ENCODE measurements at regions not wholly inside any gene's neighbourhood (a gene's known extent, or its start where the extent isn't known, plus 50 kb on each side); places are given as distances from the start of the nearest gene placed in this dataset.

DNA sequence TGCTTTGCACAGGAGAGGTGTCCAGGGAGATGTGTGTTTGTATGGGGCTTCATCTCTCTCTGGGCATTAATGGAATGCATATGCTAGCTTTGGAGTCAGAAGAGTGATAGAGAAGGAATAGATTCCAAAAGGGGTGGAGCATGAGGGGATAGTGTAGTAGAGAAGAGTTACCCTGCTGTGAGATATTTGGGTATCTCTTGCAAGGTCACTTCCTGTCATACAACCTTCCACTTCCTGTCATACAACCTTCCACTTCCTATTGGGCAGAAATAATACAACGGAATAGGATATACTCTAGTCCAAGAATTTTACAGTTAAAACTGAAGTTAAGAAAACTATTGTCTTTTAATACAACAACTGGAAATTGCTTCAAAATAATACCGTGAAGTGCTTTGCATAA lies 351.8 kb upstream of the FMN2 start:
- no peak for DNase-seq

GRCh38 chr1:239742416-239743109 lies 349.1 kb upstream of the FMN2 start:
- no peak for DNase-seq

GRCh38 chr1:239744851-239745250 lies 346.8 kb upstream of the FMN2 start:
- DNase-seq = no peak

- no peak for DNase-seq
Observed at GRCh38 chr1:239755107-239755912, 336.4 kb upstream of the FMN2 start.

- DNase-seq = no peak
Observed at GRCh38 chr1:239757716-239758115, 334.0 kb upstream of the FMN2 start.

GRCh38 chr1:239758756-239759155 lies 332.9 kb upstream of the FMN2 start:
- DNase-seq = no peak

DNA sequence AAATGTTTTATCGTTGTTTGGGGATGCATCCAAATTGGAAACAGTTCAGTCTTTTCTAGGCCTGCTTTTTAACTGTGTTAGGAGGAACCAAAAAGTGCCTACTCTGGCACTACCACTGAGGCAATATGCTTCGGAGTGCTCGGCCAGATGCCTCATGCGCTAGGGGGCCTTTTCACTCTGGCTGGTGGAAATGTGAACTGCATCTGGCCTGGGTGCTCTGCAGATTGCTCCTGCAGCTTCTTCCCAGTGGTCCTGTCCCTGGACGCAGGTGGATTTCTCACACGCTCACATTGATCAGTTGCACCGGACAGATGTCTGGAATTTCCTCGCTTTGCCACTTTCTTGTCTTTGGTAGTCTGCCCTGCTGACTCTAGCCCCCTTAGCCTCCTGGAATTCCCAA lies 330.2 kb upstream of the FMN2 start:
- DNase-seq = no peak

DNA sequence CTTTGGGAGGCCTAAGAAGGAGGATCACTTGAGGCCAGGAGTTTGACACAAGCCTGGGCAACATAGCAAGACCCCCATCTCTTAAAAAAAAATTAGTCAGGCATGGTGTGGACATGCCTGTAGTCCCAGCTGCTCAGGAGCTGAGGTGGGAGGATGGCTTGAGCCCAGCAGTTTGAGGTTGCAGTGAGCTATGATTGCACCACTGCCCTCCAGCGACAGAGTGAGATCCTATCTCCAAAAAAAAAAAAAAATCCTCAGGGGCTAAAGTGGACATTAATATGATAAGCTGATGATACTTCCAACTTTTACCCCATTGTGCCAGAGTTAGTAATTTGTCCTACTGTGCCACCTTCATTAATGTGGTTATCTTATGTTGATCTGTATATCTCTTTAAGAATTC lies 327.8 kb upstream of the FMN2 start:
- no peak for DNase-seq

DNA sequence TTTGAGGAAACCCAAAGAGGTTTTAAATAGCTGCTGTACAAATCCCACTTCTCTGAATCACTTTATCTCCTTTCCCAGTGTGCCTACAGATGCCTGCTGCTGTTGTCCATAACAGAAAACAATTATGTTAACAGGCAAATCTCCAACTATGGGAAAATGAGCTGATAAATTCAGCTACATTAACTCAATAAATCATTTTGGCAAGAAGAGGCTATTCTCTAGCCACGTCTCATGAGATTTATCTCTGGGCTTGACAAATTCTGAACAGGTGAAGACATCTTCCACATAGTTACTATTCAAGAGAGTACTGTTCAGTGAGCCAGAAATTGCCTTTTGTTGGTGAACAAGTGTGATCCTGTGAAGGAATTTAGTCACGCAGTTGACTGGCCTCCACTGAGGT lies 327.1 kb upstream of the FMN2 start:
- no peak for DNase-seq

DNA sequence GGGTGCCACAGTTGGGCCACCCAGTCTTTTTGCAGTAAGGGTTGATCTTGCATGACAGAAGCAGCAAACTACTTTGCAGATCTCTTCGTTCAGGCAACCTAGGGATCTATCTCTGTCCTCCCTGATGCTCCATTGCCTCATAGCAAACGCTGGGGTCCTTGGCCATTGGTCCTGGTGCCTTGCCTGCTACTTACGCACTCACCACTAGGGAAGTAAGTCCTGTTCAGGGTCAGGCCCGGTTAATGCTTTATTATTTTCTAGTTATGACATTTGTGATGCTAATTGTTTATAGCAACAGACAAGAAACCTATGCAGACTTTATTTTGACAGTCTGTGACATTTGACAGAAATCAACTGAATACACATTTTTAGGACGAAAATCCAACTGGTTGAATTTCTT lies 326.5 kb upstream of the FMN2 start:
- DNase-seq = no peak

- no peak for DNase-seq
Observed at GRCh38 chr1:239771550-239771949, 320.1 kb upstream of the FMN2 start.

DNA sequence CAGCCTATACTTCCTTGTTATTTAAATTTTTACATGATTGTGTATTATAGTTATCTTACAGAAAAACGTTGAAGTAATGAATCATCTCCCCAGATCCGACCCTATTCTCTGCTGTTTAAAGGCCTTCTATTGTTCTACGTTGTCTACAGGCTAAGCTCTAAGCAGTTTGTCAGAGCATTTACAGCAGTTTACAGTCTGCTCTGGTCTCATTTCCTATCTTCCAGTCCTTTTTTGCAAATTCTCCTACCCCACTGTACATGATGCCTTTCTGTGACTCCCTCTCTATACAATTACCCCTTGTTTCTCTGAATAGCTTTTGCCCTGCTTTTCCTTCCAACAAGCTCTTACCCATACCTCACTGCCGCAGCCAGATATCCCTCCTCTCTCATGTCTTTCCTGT lies 319.2 kb upstream of the FMN2 start:
- no peak for DNase-seq

DNA sequence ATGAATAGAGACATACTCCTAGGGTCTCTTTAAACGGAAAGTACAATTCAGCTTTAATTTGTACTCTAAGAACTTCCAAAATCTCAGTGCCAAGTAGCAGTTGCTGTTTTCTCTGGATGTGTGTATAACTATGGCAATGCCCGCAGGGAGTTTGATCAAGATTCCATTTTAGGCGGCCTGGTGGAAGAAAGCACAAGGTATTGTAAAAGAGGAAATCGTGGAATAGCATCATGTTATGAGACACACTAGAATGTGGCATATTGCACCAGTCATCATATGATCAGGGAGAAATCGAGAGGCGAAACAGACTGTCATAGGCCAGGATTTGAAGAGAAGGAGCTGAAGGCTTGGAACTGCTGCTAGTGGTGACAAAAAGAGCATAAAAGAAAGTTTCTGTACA lies 316.2 kb upstream of the FMN2 start:
- DNase-seq = no peak

- no peak for DNase-seq
Observed at GRCh38 chr1:239778208-239778813, 313.4 kb upstream of the FMN2 start.

- DNase-seq = no peak
Observed at GRCh38 chr1:239779962-239780361, 311.7 kb upstream of the FMN2 start.

GRCh38 chr1:239784896-239785295 lies 306.8 kb upstream of the FMN2 start:
- DNase-seq = no peak

DNA sequence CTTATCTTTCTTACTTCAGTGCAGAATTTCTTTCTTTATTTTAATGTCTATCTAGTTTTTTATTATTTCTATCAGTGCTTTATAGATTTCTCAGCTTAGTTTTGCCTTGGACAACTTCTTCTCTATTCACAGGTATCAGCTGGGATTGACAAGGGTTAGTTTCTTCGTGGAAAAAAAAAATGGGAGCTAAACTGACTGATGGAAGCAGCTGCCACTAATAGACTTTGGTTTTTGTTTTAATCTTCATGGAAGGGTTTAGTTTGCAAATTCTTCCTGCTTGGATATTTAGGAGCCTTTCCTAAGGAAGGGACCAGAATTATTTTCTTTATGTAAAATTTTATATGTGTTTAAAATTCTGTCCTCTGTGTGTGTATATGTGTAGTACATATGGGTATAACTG lies 306.1 kb upstream of the FMN2 start:
- no peak for DNase-seq

DNA sequence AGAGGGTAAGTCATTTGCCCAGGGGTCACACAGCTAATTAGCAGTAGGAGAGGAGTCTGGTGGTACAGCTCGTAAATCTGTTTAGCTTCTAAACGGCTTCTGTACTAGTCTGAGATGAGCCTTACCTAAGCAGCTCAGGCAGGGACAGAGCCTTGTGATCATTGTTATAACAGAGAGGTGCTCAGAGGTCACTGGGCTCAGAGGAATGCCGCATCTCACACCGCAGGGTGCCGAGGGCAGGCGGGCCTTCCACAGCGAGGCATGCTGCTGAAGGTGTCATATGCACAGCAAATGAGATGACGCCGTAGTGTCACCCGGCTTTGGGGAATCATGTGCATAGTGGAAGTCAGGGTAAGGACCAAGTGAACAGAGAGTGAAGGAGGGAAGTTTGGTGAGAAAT lies 305.2 kb upstream of the FMN2 start:
- no peak for DNase-seq

DNA sequence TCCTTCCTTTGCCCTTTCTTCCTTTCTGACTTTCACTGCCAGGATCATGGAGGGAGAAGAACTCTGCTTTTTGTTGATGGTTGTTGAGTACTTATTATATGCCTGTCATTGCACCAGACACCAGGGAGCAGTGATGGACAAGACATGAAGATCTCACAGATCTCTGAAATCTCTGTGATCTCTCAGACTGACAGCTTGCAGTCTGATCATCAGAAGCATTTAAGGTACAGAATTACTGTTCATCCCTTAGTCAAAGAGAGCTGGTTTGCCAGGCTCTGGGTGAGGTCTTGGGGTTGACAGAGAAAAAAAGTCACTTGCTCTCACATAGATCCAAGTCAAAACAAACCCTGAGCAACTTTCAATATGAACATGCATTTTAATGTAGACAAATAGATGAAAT lies 299.5 kb upstream of the FMN2 start:
- DNase-seq = no peak

GRCh38 chr1:239795304-239795703 lies 296.4 kb upstream of the FMN2 start:
- no peak for DNase-seq

- no peak for DNase-seq
Observed at GRCh38 chr1:239799617-239800016, 292.1 kb upstream of the FMN2 start.

DNA sequence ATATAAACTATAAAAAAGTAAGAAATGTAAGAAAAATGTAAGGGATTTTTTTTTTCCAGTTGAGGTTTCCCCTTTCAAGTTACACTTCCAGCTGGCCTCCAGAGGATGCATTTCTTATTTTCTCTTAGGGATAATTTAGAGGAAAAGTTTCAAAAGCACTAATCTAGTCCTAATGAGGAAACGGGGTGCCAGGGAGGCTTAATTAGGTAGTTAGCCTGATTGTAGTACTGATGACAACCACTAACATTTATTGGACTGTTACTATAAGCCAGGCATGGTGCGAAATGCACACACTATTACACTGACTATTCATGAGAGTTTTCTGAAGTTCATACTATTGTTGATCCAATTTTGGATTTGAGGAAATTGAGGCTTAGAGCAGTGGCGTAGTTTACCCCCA lies 290.8 kb upstream of the FMN2 start:
- DNase-seq = no peak

DNA sequence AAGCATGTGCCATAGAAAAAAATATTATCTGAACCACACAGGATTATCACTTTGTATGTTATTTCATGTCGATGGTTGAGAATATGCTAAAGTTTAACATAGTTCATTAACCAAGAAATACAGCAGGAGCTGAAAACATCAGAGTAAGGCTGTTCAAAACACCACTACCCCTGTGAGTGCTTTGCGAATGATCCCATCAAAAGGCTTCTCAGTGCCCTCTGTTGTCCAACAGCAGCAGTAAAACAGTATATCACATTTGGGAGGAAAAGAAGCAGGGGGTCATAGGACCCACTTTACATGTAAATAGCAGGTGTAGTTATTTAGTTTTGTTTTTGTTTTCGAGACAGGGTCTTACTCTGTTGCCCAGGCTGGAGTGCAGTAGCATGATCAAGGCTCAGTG lies 289.4 kb upstream of the FMN2 start:
- DNase-seq = no peak

DNA sequence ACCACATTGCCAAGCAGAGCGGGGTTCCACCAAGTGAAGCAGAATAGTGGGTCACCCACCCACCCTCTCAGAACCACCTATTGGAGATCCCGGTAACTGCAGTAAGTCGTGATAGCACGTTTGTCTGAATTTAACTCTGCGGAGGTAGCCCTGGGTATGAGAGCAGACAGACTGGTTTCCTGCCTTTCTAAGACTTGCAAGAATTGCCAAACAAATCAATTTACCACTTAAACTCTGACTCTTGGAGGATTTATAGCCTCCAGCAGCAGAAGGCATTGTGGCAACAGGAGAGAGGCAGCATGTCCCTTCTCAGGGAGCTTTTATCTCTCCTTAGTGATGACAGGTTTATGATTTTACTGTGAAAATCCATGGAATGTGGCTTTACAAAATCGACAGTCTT lies 287.9 kb upstream of the FMN2 start:
- DNase-seq = no peak
